ENCODE measurements at regions not wholly inside any gene's neighbourhood (a gene's known extent, or its start where the extent isn't known, plus 50 kb on each side); places are given as distances from the start of the nearest gene placed in this dataset.

DNA sequence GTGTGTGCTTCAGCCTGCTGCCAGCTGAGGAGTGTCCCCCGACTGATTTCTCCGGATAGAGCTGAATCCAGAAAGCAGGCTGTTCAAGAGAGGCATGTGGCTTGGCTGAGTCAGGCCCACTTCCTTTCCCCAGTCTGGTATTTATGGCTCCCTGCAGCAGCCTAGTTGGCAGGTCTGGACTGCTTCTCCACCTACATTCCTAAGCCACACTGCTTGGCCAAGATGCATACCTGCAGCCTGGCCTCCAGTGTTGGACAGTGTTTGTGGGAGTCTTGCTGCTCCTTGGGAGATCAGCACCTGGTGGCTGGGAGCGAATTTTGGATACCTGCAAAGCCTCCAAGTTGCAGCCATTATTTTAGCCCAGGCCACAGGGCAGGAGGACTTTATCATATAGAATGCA, 670.8 kb downstream of the ACTL7B start:
- peaks cover 7% of the 10 kb centered on the region for H3K4me1 ChIP-seq (ENCODE audit: control insufficient read depth, insufficient read depth, low read depth, low read length)
- H4K91ac ChIP-seq (ENCODE audit: low read length): no peak overlapping the region
- H3K27ac ChIP-seq (ENCODE audit: low read length, poor library complexity, severe bottlenecking): no peak overlapping the region
- H3K4ac ChIP-seq (ENCODE audit: low read depth in 1 of 2, low read length in 2 of 2): no peak overlapping the region
- H3K18ac ChIP-seq (ENCODE audit: low read depth in 1 of 2, low read length in 2 of 2): peak overlapping the region in 1 of 2 experiments; percentile 54
- no peaks in the 10 kb centered on the region for H3K79me1 ChIP-seq (replicated peaks; ENCODE audit: low read length, poor library complexity, severe bottlenecking)
- H3K4me3 ChIP-seq (ENCODE audit: insufficient read depth in 1 of 2, low read depth in 1 of 2, low read length in 2 of 2): no peak overlapping the region
- H3K14ac ChIP-seq (ENCODE audit: low read length in 2 of 2): peak overlapping the region in 1 of 2 experiments; percentile 19
- no peaks in the 10 kb centered on the region for H3K9me3 ChIP-seq (ENCODE audit: control insufficient read depth, low read length)
- peak overlapping the region; percentile 56 for H4K8ac ChIP-seq (ENCODE audit: low read length)
- H3K27me3 ChIP-seq (ENCODE audit: control insufficient read depth in 1 of 2, insufficient read depth in 1 of 2, low read length in 2 of 2): no peaks in the 10 kb centered on the region
- no peak overlapping the region for H2AK5ac ChIP-seq (ENCODE audit: low read length, severe bottlenecking)
- no peak overlapping the region for H3K23ac ChIP-seq (ENCODE audit: low read length in 2 of 2)
- peak overlapping the region; percentile 42 for H3K9ac ChIP-seq (ENCODE audit: low read length)
- no peak overlapping the region for H2BK15ac ChIP-seq (ENCODE audit: low read depth, poor library complexity, severe bottlenecking)
- 38% methylated on average over 3 of the region's 3 CpGs for WGBS
- no peak overlapping the region for H2BK5ac ChIP-seq (ENCODE audit: low read depth, low read length, poor library complexity, severe bottlenecking)
- peak overlapping the region in 1 of 2 experiments; percentile 4 for H2BK12ac ChIP-seq (ENCODE audit: low read length in 2 of 2)
- no peaks in the 10 kb centered on the region for H3K36me3 ChIP-seq (ENCODE audit: control insufficient read depth in 1 of 2, insufficient read depth in 2 of 2, low read depth in 1 of 2, low read length in 2 of 2)
- no peak overlapping the region for H2BK120ac ChIP-seq (ENCODE audit: low read depth, low read length)
- peak; percentile 58 for DNase-seq
- no peak overlapping the region for H3K4me2 ChIP-seq (ENCODE audit: low read length, poor library complexity, severe bottlenecking)
- no peak overlapping the region for H2AFZ ChIP-seq (ENCODE audit: low read depth, low read length)

- H2BK5ac ChIP-seq (ENCODE audit: low read depth, low read length, poor library complexity, severe bottlenecking): no peak overlapping the region
These were observed 671.8 kb downstream of the ACTL7B start for GRCh38 chr9:108184009-108184408.

GRCh38 chr9:108182950-108183381, 672.8 kb downstream of the ACTL7B start:
- WGBS: 34% methylated on average over 5 of the region's 5 CpGs
- no peak overlapping the region for H2AK5ac ChIP-seq (ENCODE audit: low read length, severe bottlenecking)

More at GRCh38 chr9:108184009-108184408, 671.8 kb downstream of the ACTL7B start:
- Histone ChIP-seq H3K27ac (ENCODE audit: low read length, poor library complexity, severe bottlenecking) (no peak overlapping the region), H3K14ac (ENCODE audit: low read length in 2 of 2) (no peak overlapping the region), H2AFZ (ENCODE audit: low read depth, low read length) (no peak overlapping the region), H3K4ac (ENCODE audit: low read depth in 1 of 2, low read length in 2 of 2) (no peak overlapping the region), H4K8ac (ENCODE audit: low read length) (no peak overlapping the region), H2BK15ac (ENCODE audit: low read depth, poor library complexity, severe bottlenecking) (no peak overlapping the region), H3K36me3 (ENCODE audit: control insufficient read depth in 1 of 2, insufficient read depth in 2 of 2, low read depth in 1 of 2, low read length in 2 of 2) (no peaks in the 10 kb centered on the region), H3K18ac (ENCODE audit: low read depth in 1 of 2, low read length in 2 of 2) (no peak overlapping the region), H3K27me3 (ENCODE audit: control insufficient read depth in 1 of 2, insufficient read depth in 1 of 2, low read length in 2 of 2) (no peaks in the 10 kb centered on the region), H4K91ac (ENCODE audit: low read length) (no peak overlapping the region), H3K4me1 (ENCODE audit: control insufficient read depth, insufficient read depth, low read depth, low read length) (peaks cover 7% of the 10 kb centered on the region), H3K79me1 (replicated peaks; ENCODE audit: low read length, poor library complexity, severe bottlenecking) (no peaks in the 10 kb centered on the region), H3K9ac (ENCODE audit: low read length) (no peak overlapping the region), H2BK12ac (ENCODE audit: low read length in 2 of 2) (no peak overlapping the region), H2AK5ac (ENCODE audit: low read length, severe bottlenecking) (no peak overlapping the region), H3K9me3 (ENCODE audit: control insufficient read depth, low read length) (no peaks in the 10 kb centered on the region), H2BK120ac (ENCODE audit: low read depth, low read length) (no peak overlapping the region), H3K23ac (ENCODE audit: low read length in 2 of 2) (no peak overlapping the region), H3K4me3 (ENCODE audit: insufficient read depth in 1 of 2, low read depth in 1 of 2, low read length in 2 of 2) (no peak overlapping the region), H3K4me2 (ENCODE audit: low read length, poor library complexity, severe bottlenecking) (no peak overlapping the region)
- DNase-seq: no peak
- WGBS: 100% methylated on average over 2 of the region's 3 CpGs

GRCh38 chr9:108182270-108182669, 673.5 kb downstream of the ACTL7B start:
- Histone ChIP-seq H3K14ac (ENCODE audit: low read length in 2 of 2) (no peak overlapping the region), H2AK5ac (ENCODE audit: low read length, severe bottlenecking) (no peak overlapping the region), H2AFZ (ENCODE audit: low read depth, low read length) (peak overlapping the region; percentile 31), H2BK12ac (ENCODE audit: low read length in 2 of 2) (peak overlapping the region in 1 of 2 experiments; percentile 58), H2BK15ac (ENCODE audit: low read depth, poor library complexity, severe bottlenecking) (peak overlapping the region; percentile 30), H4K8ac (ENCODE audit: low read length) (no peak overlapping the region), H3K23ac (ENCODE audit: low read length in 2 of 2) (no peak overlapping the region), H3K27me3 (ENCODE audit: control insufficient read depth in 1 of 2, insufficient read depth in 1 of 2, low read length in 2 of 2) (no peaks in the 10 kb centered on the region), H3K9me3 (ENCODE audit: control insufficient read depth, low read length) (no peaks in the 10 kb centered on the region), H3K79me1 (replicated peaks; ENCODE audit: low read length, poor library complexity, severe bottlenecking) (no peaks in the 10 kb centered on the region), H2BK5ac (ENCODE audit: low read depth, low read length, poor library complexity, severe bottlenecking) (no peak overlapping the region), H3K4ac (ENCODE audit: low read depth in 1 of 2, low read length in 2 of 2) (no peak overlapping the region), H4K91ac (ENCODE audit: low read length) (no peak overlapping the region), H3K18ac (ENCODE audit: low read depth in 1 of 2, low read length in 2 of 2) (no peak overlapping the region), H3K4me2 (ENCODE audit: low read length, poor library complexity, severe bottlenecking) (no peak overlapping the region), H3K4me3 (ENCODE audit: insufficient read depth in 1 of 2, low read depth in 1 of 2, low read length in 2 of 2) (no peak overlapping the region), H3K27ac (ENCODE audit: low read length, poor library complexity, severe bottlenecking) (no peak overlapping the region), H3K36me3 (ENCODE audit: control insufficient read depth in 1 of 2, insufficient read depth in 2 of 2, low read depth in 1 of 2, low read length in 2 of 2) (no peaks in the 10 kb centered on the region), H3K9ac (ENCODE audit: low read length) (no peak overlapping the region), H2BK120ac (ENCODE audit: low read depth, low read length) (no peak overlapping the region), H3K4me1 (ENCODE audit: control insufficient read depth, insufficient read depth, low read depth, low read length) (peaks cover 7% of the 10 kb centered on the region)
- 96% methylated on average over 8 of the region's 8 CpGs for WGBS
- no peak for DNase-seq

More at GRCh38 chr9:108182950-108183381, 672.8 kb downstream of the ACTL7B start:
- peak overlapping the region in 1 of 2 experiments; percentile 12 for H2BK12ac ChIP-seq (ENCODE audit: low read length in 2 of 2)
- no peak overlapping the region for H3K4ac ChIP-seq (ENCODE audit: low read depth in 1 of 2, low read length in 2 of 2)
- no peak overlapping the region for H4K91ac ChIP-seq (ENCODE audit: low read length)
- no peaks in the 10 kb centered on the region for H3K27me3 ChIP-seq (ENCODE audit: control insufficient read depth in 1 of 2, insufficient read depth in 1 of 2, low read length in 2 of 2)
- DNase-seq: peak; percentile 67
- H2BK15ac ChIP-seq (ENCODE audit: low read depth, poor library complexity, severe bottlenecking): no peak overlapping the region
- H3K4me1 ChIP-seq (ENCODE audit: control insufficient read depth, insufficient read depth, low read depth, low read length): peaks cover 7% of the 10 kb centered on the region
- H3K14ac ChIP-seq (ENCODE audit: low read length in 2 of 2): no peak overlapping the region
- no peak overlapping the region for H2BK120ac ChIP-seq (ENCODE audit: low read depth, low read length)
- H3K4me3 ChIP-seq (ENCODE audit: insufficient read depth in 1 of 2, low read depth in 1 of 2, low read length in 2 of 2): no peak overlapping the region
- no peak overlapping the region for H4K8ac ChIP-seq (ENCODE audit: low read length)
- no peaks in the 10 kb centered on the region for H3K9me3 ChIP-seq (ENCODE audit: control insufficient read depth, low read length)
- no peak overlapping the region for H2BK5ac ChIP-seq (ENCODE audit: low read depth, low read length, poor library complexity, severe bottlenecking)
- no peak overlapping the region for H3K23ac ChIP-seq (ENCODE audit: low read length in 2 of 2)
- peak overlapping the region in 1 of 2 experiments; percentile 34 for H3K18ac ChIP-seq (ENCODE audit: low read depth in 1 of 2, low read length in 2 of 2)
- H3K4me2 ChIP-seq (ENCODE audit: low read length, poor library complexity, severe bottlenecking): no peak overlapping the region
- no peaks in the 10 kb centered on the region for H3K36me3 ChIP-seq (ENCODE audit: control insufficient read depth in 1 of 2, insufficient read depth in 2 of 2, low read depth in 1 of 2, low read length in 2 of 2)
- no peak overlapping the region for H3K27ac ChIP-seq (ENCODE audit: low read length, poor library complexity, severe bottlenecking)
- H3K9ac ChIP-seq (ENCODE audit: low read length): no peak overlapping the region
- H3K79me1 ChIP-seq (replicated peaks; ENCODE audit: low read length, poor library complexity, severe bottlenecking): no peaks in the 10 kb centered on the region
- H2AFZ ChIP-seq (ENCODE audit: low read depth, low read length): no peak overlapping the region
